ENCODE measurements at regions not wholly inside any gene's neighbourhood (a gene's known extent, or its start where the extent isn't known, plus 50 kb on each side); places are given as distances from the start of the nearest gene placed in this dataset.

GRCh38 chr9:126095546-126096190 lies 231.0 kb upstream of the MVB12B start:
- peaks cover 3% of the 10 kb centered on the region for H3K27me3 Mint-ChIP-seq
- H3K27ac Mint-ChIP-seq: no peak overlapping the region
- H3K36me3 Mint-ChIP-seq (ENCODE audit: low read depth): no peaks in the 10 kb centered on the region
- H3K4me3 Mint-ChIP-seq: no peak overlapping the region
- H3K9me3 Mint-ChIP-seq: no peaks in the 10 kb centered on the region
- no peaks in the 10 kb centered on the region for H3K4me1 Mint-ChIP-seq (ENCODE audit: low read depth)

GRCh38 chr9:126096340-126096739 lies 230.3 kb upstream of the MVB12B start:
- no peaks in the 10 kb centered on the region for H3K4me1 Mint-ChIP-seq (ENCODE audit: low read depth)
- H3K36me3 Mint-ChIP-seq (ENCODE audit: low read depth): no peaks in the 10 kb centered on the region
- no peak overlapping the region for H3K27ac Mint-ChIP-seq
- H3K4me3 Mint-ChIP-seq: no peak overlapping the region
- H3K9me3 Mint-ChIP-seq: no peaks in the 10 kb centered on the region
- peaks cover 2% of the 10 kb centered on the region for H3K27me3 Mint-ChIP-seq

GRCh38 chr9:126097679-126098078 lies 228.9 kb upstream of the MVB12B start:
- Mint-ChIP-seq H3K27me3 (peaks cover 4% of the 10 kb centered on the region), H3K27ac (no peak overlapping the region), H3K4me1 (ENCODE audit: low read depth) (no peaks in the 10 kb centered on the region), H3K4me3 (no peak overlapping the region), H3K9me3 (no peaks in the 10 kb centered on the region), H3K36me3 (ENCODE audit: low read depth) (no peaks in the 10 kb centered on the region)

GRCh38 chr9:126106404-126106803 lies 220.2 kb upstream of the MVB12B start:
- H3K4me3 Mint-ChIP-seq: no peak overlapping the region

GRCh38 chr9:126107693-126108092 lies 218.9 kb upstream of the MVB12B start:
- Mint-ChIP-seq H3K36me3 (ENCODE audit: low read depth) (no peaks in the 10 kb centered on the region), H3K9me3 (no peaks in the 10 kb centered on the region), H3K27me3 (peaks cover 25% of the 10 kb centered on the region), H3K4me1 (ENCODE audit: low read depth) (no peaks in the 10 kb centered on the region), H3K27ac (no peak overlapping the region), H3K4me3 (no peak overlapping the region)

More at GRCh38 chr9:126106404-126106803, 220.2 kb upstream of the MVB12B start:
- Mint-ChIP-seq H3K27ac (no peak overlapping the region), H3K27me3 (peaks cover 29% of the 10 kb centered on the region), H3K36me3 (ENCODE audit: low read depth) (no peaks in the 10 kb centered on the region), H3K9me3 (no peaks in the 10 kb centered on the region), H3K4me1 (ENCODE audit: low read depth) (no peaks in the 10 kb centered on the region)

GRCh38 chr9:126108240-126108639 lies 218.4 kb upstream of the MVB12B start:
- H3K27ac Mint-ChIP-seq: no peak overlapping the region
- H3K27me3 Mint-ChIP-seq: peaks cover 21% of the 10 kb centered on the region
- no peaks in the 10 kb centered on the region for H3K9me3 Mint-ChIP-seq
- H3K4me3 Mint-ChIP-seq: no peak overlapping the region
- no peaks in the 10 kb centered on the region for H3K4me1 Mint-ChIP-seq (ENCODE audit: low read depth)
- no peaks in the 10 kb centered on the region for H3K36me3 Mint-ChIP-seq (ENCODE audit: low read depth)

GRCh38 chr9:126109575-126109974 lies 217.1 kb upstream of the MVB12B start:
- H3K4me3 Mint-ChIP-seq: no peak overlapping the region
- H3K36me3 Mint-ChIP-seq (ENCODE audit: low read depth): no peaks in the 10 kb centered on the region
- no peaks in the 10 kb centered on the region for H3K4me1 Mint-ChIP-seq (ENCODE audit: low read depth)
- no peaks in the 10 kb centered on the region for H3K9me3 Mint-ChIP-seq
- no peak overlapping the region for H3K27ac Mint-ChIP-seq
- peaks cover 25% of the 10 kb centered on the region for H3K27me3 Mint-ChIP-seq

- no peaks in the 10 kb centered on the region for H3K9me3 Mint-ChIP-seq
- no peaks in the 10 kb centered on the region for H3K36me3 Mint-ChIP-seq (ENCODE audit: low read depth)
- peaks cover 25% of the 10 kb centered on the region for H3K27me3 Mint-ChIP-seq
- no peaks in the 10 kb centered on the region for H3K4me1 Mint-ChIP-seq (ENCODE audit: low read depth)
- no peak overlapping the region for H3K27ac Mint-ChIP-seq
- H3K4me3 Mint-ChIP-seq: no peak overlapping the region
Measured at GRCh38 chr9:126111556-126111955, 215.1 kb upstream of the MVB12B start.

GRCh38 chr9:126112135-126112720 lies 214.4 kb upstream of the MVB12B start:
- peaks cover 22% of the 10 kb centered on the region for H3K27me3 Mint-ChIP-seq
- H3K27ac Mint-ChIP-seq: no peak overlapping the region
- H3K4me3 Mint-ChIP-seq: no peak overlapping the region
- H3K4me1 Mint-ChIP-seq (ENCODE audit: low read depth): no peaks in the 10 kb centered on the region
- no peaks in the 10 kb centered on the region for H3K36me3 Mint-ChIP-seq (ENCODE audit: low read depth)
- H3K9me3 Mint-ChIP-seq: no peaks in the 10 kb centered on the region

GRCh38 chr9:126113176-126113575 lies 213.5 kb upstream of the MVB12B start:
- Mint-ChIP-seq H3K27ac (no peak overlapping the region), H3K4me1 (ENCODE audit: low read depth) (no peaks in the 10 kb centered on the region), H3K9me3 (no peaks in the 10 kb centered on the region), H3K4me3 (no peak overlapping the region), H3K36me3 (ENCODE audit: low read depth) (no peaks in the 10 kb centered on the region), H3K27me3 (peaks cover 20% of the 10 kb centered on the region)

- H3K36me3 Mint-ChIP-seq (ENCODE audit: low read depth): no peaks in the 10 kb centered on the region
- H3K27ac Mint-ChIP-seq: no peak overlapping the region
- no peak overlapping the region for H3K4me3 Mint-ChIP-seq
- H3K4me1 Mint-ChIP-seq (ENCODE audit: low read depth): no peaks in the 10 kb centered on the region
- H3K27me3 Mint-ChIP-seq: peaks cover 20% of the 10 kb centered on the region
- no peaks in the 10 kb centered on the region for H3K9me3 Mint-ChIP-seq
Measured at GRCh38 chr9:126113756-126114408, 212.7 kb upstream of the MVB12B start.

- Mint-ChIP-seq H3K27ac (no peak overlapping the region), H3K27me3 (peaks cover 18% of the 10 kb centered on the region), H3K36me3 (ENCODE audit: low read depth) (no peaks in the 10 kb centered on the region), H3K4me1 (ENCODE audit: low read depth) (no peaks in the 10 kb centered on the region), H3K9me3 (no peaks in the 10 kb centered on the region), H3K4me3 (no peak overlapping the region)
Measured at GRCh38 chr9:126114409-126114760, 212.2 kb upstream of the MVB12B start.

- no peak overlapping the region for H3K4me3 Mint-ChIP-seq
- H3K9me3 Mint-ChIP-seq: no peaks in the 10 kb centered on the region
- no peak overlapping the region for H3K27ac Mint-ChIP-seq
- H3K27me3 Mint-ChIP-seq: peaks cover 23% of the 10 kb centered on the region
- no peaks in the 10 kb centered on the region for H3K4me1 Mint-ChIP-seq (ENCODE audit: low read depth)
- no peaks in the 10 kb centered on the region for H3K36me3 Mint-ChIP-seq (ENCODE audit: low read depth)
Measured at GRCh38 chr9:126114850-126115460, 211.7 kb upstream of the MVB12B start.

GRCh38 chr9:126116351-126117157 lies 210.1 kb upstream of the MVB12B start:
- no peaks in the 10 kb centered on the region for H3K4me1 Mint-ChIP-seq (ENCODE audit: low read depth)

GRCh38 chr9:126117158-126117425 lies 209.5 kb upstream of the MVB12B start:
- Mint-ChIP-seq H3K36me3 (ENCODE audit: low read depth) (no peaks in the 10 kb centered on the region), H3K9me3 (no peaks in the 10 kb centered on the region), H3K4me3 (no peak overlapping the region), H3K4me1 (ENCODE audit: low read depth) (no peaks in the 10 kb centered on the region), H3K27ac (no peak overlapping the region), H3K27me3 (peaks cover 30% of the 10 kb centered on the region)

More at GRCh38 chr9:126116351-126117157, 210.1 kb upstream of the MVB12B start:
- Mint-ChIP-seq H3K27me3 (peaks cover 29% of the 10 kb centered on the region), H3K4me3 (no peak overlapping the region), H3K36me3 (ENCODE audit: low read depth) (no peaks in the 10 kb centered on the region), H3K27ac (no peak overlapping the region), H3K9me3 (no peaks in the 10 kb centered on the region)
